K562 (cell line): ENCODE measurements at regions not wholly inside any gene's neighbourhood (a gene's known extent, or its start where the extent isn't known, plus 50 kb on each side); places are given as distances from the start of the nearest gene placed in this dataset.

Source experiments
- JUN ChIP-seq, 2 experiments: sonication (generic) in 1 of 2; formaldehyde crosslinking in 1 of 2; IDR thresholded peaks; 2 replicates each; pipeline versions ENCODE4 v1.6.1 to v1.8.0; 2012 to 2022; ENCODE audit warnings: borderline replicate concordance in 2 of 2, mild to moderate bottlenecking in 2 of 2, improper control_type of control experiment in 1 of 2, low read depth in 1 of 2, low read length in 1 of 2, missing genetic modification reagents in 1 of 2
- NCOA1 ChIP-seq: fragments of 450-650 bp; IDR thresholded peaks from 2 replicates; pipeline ENCODE4 v1.6.1; 2016; ENCODE audit warnings: low read depth
- POLR2AphosphoS5 ChIP-seq: IDR thresholded peaks from 2 replicates; pipeline ENCODE4 v1.6.1; 2011; ENCODE audit warnings: mild to moderate bottlenecking, low read depth, low read length, moderate library complexity; ENCODE audit not compliant: control insufficient read depth, insufficient read depth
- TF ChIP-seq, protein P1 (sequence below): fragments of 200-400 bp; formaldehyde crosslinking; IDR thresholded peaks from 2 replicates; pipeline ENCODE4 v1.6.1; 2017; ENCODE audit warnings: mild to moderate bottlenecking, low read depth, low read length, moderate library complexity
- TF ChIP-seq, protein P2 (sequence below), 3 experiments: IDR thresholded peaks in 2 of 3; conservative IDR thresholded peaks in 1 of 3; 2 replicates each; pipeline ENCODE4 v1.5.1; 2011 to 2012; ENCODE audit warnings: low read length in 3 of 3, mild to moderate bottlenecking in 3 of 3, control low read depth in 2 of 3, improper control_type of control experiment in 1 of 3, inconsistent platforms in 1 of 3, low read depth in 1 of 3, mixed read lengths in 1 of 3, moderate library complexity in 1 of 3; ENCODE audit not compliant: insufficient read depth in 2 of 3
- TF ChIP-seq, protein P3 (sequence below): sonication (generic); formaldehyde crosslinking; IDR thresholded peaks from 2 replicates; pipeline ENCODE4 v1.8.1; 2023; ENCODE audit warnings: mild to moderate bottlenecking, missing genetic modification reagents, moderate library complexity
- TF ChIP-seq, protein P4 (sequence below): fragments of 450-650 bp; IDR thresholded peaks from 2 replicates; pipeline ENCODE4 v1.6.1; 2016; ENCODE audit warnings: antibody characterized with exemption
- TF ChIP-seq, protein P5 (sequence below): fragments of 450-650 bp; formaldehyde crosslinking; IDR thresholded peaks from 2 replicates; pipeline ENCODE4 v1.4.0; 2020; ENCODE audit warnings: mild to moderate bottlenecking, moderate library complexity

DNA sequence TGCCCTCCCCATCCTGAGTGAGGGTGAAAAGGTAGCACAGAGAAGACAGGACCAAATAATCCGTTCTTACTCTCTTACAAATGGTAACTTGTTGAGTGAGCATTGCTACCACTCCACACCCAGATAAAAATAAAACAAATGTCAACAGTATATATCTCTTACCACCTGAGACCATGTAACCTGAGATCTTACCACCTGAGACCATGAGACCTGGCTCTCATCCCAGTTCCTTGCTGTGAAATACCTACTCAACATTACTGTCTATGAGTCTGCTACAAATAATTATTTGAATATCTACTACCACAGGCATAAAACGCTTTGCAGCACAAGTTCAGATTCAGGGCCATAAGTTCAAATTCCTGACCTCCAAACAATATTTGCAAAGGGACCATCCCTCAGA, 234.7 kb downstream of the C1D start:
- no peak for TF ChIP-seq NCOA1
- no peak for TF ChIP-seq JUN (IDR thresholded peaks at IDR 0.05; ENCODE audit: borderline replicate concordance, low read depth, low read length)
- TF ChIP-seq JUN (CRISPR knock-in tag; IDR thresholded peaks at IDR 0.05; ENCODE audit: borderline replicate concordance) = no peak
- no peak for TF ChIP-seq POLR2AphosphoS5
- TF ChIP-seq, protein P1, sequence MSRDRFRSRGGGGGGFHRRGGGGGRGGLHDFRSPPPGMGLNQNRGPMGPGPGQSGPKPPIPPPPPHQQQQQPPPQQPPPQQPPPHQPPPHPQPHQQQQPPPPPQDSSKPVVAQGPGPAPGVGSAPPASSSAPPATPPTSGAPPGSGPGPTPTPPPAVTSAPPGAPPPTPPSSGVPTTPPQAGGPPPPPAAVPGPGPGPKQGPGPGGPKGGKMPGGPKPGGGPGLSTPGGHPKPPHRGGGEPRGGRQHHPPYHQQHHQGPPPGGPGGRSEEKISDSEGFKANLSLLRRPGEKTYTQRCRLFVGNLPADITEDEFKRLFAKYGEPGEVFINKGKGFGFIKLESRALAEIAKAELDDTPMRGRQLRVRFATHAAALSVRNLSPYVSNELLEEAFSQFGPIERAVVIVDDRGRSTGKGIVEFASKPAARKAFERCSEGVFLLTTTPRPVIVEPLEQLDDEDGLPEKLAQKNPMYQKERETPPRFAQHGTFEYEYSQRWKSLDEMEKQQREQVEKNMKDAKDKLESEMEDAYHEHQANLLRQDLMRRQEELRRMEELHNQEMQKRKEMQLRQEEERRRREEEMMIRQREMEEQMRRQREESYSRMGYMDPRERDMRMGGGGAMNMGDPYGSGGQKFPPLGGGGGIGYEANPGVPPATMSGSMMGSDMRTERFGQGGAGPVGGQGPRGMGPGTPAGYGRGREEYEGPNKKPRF = no peak
- TF ChIP-seq, protein P2, sequence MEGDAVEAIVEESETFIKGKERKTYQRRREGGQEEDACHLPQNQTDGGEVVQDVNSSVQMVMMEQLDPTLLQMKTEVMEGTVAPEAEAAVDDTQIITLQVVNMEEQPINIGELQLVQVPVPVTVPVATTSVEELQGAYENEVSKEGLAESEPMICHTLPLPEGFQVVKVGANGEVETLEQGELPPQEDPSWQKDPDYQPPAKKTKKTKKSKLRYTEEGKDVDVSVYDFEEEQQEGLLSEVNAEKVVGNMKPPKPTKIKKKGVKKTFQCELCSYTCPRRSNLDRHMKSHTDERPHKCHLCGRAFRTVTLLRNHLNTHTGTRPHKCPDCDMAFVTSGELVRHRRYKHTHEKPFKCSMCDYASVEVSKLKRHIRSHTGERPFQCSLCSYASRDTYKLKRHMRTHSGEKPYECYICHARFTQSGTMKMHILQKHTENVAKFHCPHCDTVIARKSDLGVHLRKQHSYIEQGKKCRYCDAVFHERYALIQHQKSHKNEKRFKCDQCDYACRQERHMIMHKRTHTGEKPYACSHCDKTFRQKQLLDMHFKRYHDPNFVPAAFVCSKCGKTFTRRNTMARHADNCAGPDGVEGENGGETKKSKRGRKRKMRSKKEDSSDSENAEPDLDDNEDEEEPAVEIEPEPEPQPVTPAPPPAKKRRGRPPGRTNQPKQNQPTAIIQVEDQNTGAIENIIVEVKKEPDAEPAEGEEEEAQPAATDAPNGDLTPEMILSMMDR (IDR thresholded peaks at IDR 0.05 in 2 of 3, conservative IDR thresholded peaks at IDR 0.05 in 1 of 3; ENCODE audit: insufficient read depth in 2 of 3, low read depth in 1 of 3, low read length in 3 of 3) = no peak
- TF ChIP-seq, protein P3, sequence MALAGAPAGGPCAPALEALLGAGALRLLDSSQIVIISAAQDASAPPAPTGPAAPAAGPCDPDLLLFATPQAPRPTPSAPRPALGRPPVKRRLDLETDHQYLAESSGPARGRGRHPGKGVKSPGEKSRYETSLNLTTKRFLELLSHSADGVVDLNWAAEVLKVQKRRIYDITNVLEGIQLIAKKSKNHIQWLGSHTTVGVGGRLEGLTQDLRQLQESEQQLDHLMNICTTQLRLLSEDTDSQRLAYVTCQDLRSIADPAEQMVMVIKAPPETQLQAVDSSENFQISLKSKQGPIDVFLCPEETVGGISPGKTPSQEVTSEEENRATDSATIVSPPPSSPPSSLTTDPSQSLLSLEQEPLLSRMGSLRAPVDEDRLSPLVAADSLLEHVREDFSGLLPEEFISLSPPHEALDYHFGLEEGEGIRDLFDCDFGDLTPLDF (CRISPR knock-in tag) = no peak
- TF ChIP-seq, protein P4, sequence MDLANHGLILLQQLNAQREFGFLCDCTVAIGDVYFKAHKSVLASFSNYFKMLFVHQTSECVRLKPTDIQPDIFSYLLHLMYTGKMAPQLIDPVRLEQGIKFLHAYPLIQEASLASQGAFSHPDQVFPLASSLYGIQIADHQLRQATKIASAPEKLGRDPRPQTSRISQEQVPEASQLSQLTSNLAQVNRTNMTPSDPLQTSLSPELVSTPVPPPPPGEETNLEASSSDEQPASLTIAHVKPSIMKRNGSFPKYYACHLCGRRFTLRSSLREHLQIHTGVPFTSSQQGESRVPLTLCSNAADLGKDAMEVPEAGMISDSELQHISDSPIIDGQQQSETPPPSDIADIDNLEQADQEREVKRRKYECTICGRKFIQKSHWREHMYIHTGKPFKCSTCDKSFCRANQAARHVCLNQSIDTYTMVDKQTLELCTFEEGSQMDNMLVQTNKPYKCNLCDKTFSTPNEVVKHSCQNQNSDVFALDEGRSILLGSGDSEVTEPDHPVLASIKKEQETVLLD = no peak
- TF ChIP-seq, protein P5, sequence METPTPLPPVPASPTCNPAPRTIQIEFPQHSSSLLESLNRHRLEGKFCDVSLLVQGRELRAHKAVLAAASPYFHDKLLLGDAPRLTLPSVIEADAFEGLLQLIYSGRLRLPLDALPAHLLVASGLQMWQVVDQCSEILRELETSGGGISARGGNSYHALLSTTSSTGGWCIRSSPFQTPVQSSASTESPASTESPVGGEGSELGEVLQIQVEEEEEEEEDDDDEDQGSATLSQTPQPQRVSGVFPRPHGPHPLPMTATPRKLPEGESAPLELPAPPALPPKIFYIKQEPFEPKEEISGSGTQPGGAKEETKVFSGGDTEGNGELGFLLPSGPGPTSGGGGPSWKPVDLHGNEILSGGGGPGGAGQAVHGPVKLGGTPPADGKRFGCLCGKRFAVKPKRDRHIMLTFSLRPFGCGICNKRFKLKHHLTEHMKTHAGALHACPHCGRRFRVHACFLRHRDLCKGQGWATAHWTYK (CRISPR knock-in tag) = no peak
